H1 (cell line): ENCODE measurements at regions not wholly inside any gene's neighbourhood (a gene's known extent, or its start where the extent isn't known, plus 50 kb on each side); places are given as distances from the start of the nearest gene placed in this dataset.

Source experiments
- POLR2AphosphoS5 ChIP-seq: IDR thresholded peaks from 2 replicates; pipeline ENCODE4 v1.6.1; 2011; ENCODE audit warnings: low read depth, low read length
- TBP ChIP-seq: IDR thresholded peaks from 2 replicates; pipeline ENCODE4 v1.6.1; 2011; ENCODE audit warnings: low read depth, low read length, improper control_type of control experiment

DNA sequence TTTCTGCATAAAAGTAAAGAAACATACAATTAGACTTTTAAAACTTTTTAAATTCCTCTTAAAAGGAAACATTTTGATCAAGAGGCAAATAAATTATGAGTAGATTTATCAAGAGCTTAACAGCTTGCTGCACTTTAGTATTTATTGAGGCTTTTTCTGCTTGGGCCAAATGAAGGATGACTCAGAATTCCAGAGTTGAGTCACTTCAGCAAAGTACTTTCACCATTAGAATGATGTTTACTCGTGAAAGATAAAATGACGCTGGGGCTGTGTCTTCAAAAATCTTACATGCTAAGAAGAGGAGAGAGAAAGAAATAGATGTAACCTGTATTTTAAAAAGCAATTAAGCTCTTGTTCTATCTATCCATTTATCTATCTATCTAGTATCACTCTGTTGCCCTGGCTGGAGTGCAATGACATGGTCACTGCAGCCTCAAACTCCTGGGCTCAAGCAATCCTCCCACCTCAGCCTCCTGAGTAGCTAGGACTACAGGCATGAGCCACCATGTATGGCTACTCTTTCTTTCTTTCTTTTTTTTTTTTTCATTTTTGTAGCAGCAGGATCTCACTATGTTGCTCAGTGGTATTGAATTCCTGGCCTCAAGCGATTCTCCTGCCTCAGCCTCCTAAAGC lies 75.3 kb upstream of the RIOK3 start (continued):
- no peak for TF ChIP-seq TBP
- no peak for TF ChIP-seq POLR2AphosphoS5
